DOHH2 (cell line): ENCODE measurements at regions not wholly inside any gene's neighbourhood (a gene's known extent, or its start where the extent isn't known, plus 50 kb on each side); places are given as distances from the start of the nearest gene placed in this dataset.

ENCODE experiments used
- CTCF ChIP-seq: fragments of 200-600 bp; sonication (generic); IDR thresholded peaks from one replicate; pipeline ENCODE4 v1.5.1; 2014; ENCODE audit warnings: antibody characterized with exemption, mild to moderate bottlenecking, low read depth, low read length; ENCODE audit not compliant: poor library complexity, severe bottlenecking
- EZH2phosphoT487 ChIP-seq: fragments of 200-600 bp; sonication (generic); IDR thresholded peaks from 2 replicates; pipeline ENCODE4 v1.6.1; 2017; ENCODE audit warnings: borderline replicate concordance, mild to moderate bottlenecking, antibody characterized with exemption, low read length, moderate library complexity, mixed read lengths

GRCh38 chr10:56537984-56538383 lies 176.9 kb upstream of the ZWINT start:
- no peak for TF ChIP-seq CTCF
- no peak for TF ChIP-seq EZH2phosphoT487
